AG09309 (cell line): ENCODE measurements at regions not wholly inside any gene's neighbourhood (a gene's known extent, or its start where the extent isn't known, plus 50 kb on each side); places are given as distances from the start of the nearest gene placed in this dataset.
"Not testable (repeated sequence)": the region's sequence is repeated elsewhere in the genome, so short reads cannot be mapped to it uniquely, and the experiment has no call there.

Experiments used
- DNase-seq: peaks from one replicate; pipeline ENCODE4 v3.0.0-alpha.2; 2010; ENCODE audit warnings: low read depth
- H3K4me3 ChIP-seq: 2 replicates; pipeline ENCODE4 v1.5.1; 2011; ENCODE audit warnings: mild to moderate bottlenecking, low read depth, low read length, moderate library complexity; ENCODE audit not compliant: control insufficient read depth
- CTCF ChIP-seq: IDR thresholded peaks from 2 replicates; pipeline ENCODE4 v1.5.1; 2011; ENCODE audit warnings: mild to moderate bottlenecking, low read depth, low read length, inconsistent platforms; ENCODE audit not compliant: insufficient read depth, control insufficient read depth; ENCODE audit errors: missing control alignments

GRCh38 chr5:130605234-130605633, 559.8 kb downstream of the HINT1 start:
- DNase-seq: no peak
- no peak for TF ChIP-seq CTCF
- H3K4me3 ChIP-seq: no peak overlapping the region

- H3K4me3 ChIP-seq, DNase-seq: not testable (repeated sequence)
These were observed 568.4 kb downstream of the HINT1 start for GRCh38 chr5:130596647-130597046.

GRCh38 chr5:130580264-130580663, 584.8 kb downstream of the HINT1 start:
- DNase-seq: no peak
- no peak for TF ChIP-seq CTCF
- H3K4me3 ChIP-seq: no peak overlapping the region

GRCh38 chr5:130578354-130578753, 586.7 kb downstream of the HINT1 start:
- no peak for TF ChIP-seq CTCF
- DNase-seq: no peak
- H3K4me3 ChIP-seq: no peak overlapping the region

GRCh38 chr5:130571076-130571475, 594.0 kb downstream of the HINT1 start:
- no peak for DNase-seq
- H3K4me3 ChIP-seq: no peak overlapping the region
- no peak for TF ChIP-seq CTCF

GRCh38 chr5:130568791-130569190, 596.3 kb downstream of the HINT1 start:
- no peak for TF ChIP-seq CTCF
- no peak overlapping the region for H3K4me3 ChIP-seq
- no peak for DNase-seq

GRCh38 chr5:130555429-130555828, 609.6 kb downstream of the HINT1 start:
- H3K4me3 ChIP-seq: no peak overlapping the region
- no peak for TF ChIP-seq CTCF
- DNase-seq: no peak
